HepG2 (cell line): ENCODE measurements at regions not wholly inside any gene's neighbourhood (a gene's known extent, or its start where the extent isn't known, plus 50 kb on each side); places are given as distances from the start of the nearest gene placed in this dataset.

Experiments used
- ATAC-seq: fragments of 200-7000 bp; cut with Tn5 transposase; 3 replicates; pipeline ENCODE4 v1.9.1; 2020; ENCODE audit warnings: mild to moderate bottlenecking, moderate library complexity
- BruUV-seq: library from RNA; stranded (reverse); fragments of 400-500 nt; replicated peaks from 2 replicates; lab custom pipeline; 2021; lab: Mats Ljungman, UMichigan
- CTCF ChIA-PET: fragments of 300-600 bp; formaldehyde crosslinking; extraction: SDS; loops from one replicate; lab custom pipeline; 2021; ENCODE audit warnings: low total read pairs, inconsistent platforms, low intra/inter-chr PET ratio; lab: Yijun Ruan, JAX
- POLR2A ChIA-PET: fragments of 350-600 bp; sonication (Branson Sonifier 250); formaldehyde crosslinking; loops from one replicate; lab custom pipeline; 2020; ENCODE audit warnings: antibody characterized with exemption, inconsistent platforms; lab: Yijun Ruan, JAX
- DNase-seq: peaks from one replicate; pipeline ENCODE4 v3.0.0-alpha.2; 2015; ENCODE audit warnings: low spot score
- FAIRE-seq: peaks from 3 replicates; lab custom pipeline; 2011; peaks lifted over from hg19 to GRCh38; lab: Jason Lieb, UNC
- H2AFZ ChIP-seq: one replicate; pipeline ENCODE4 v1.6.1; 2011; ENCODE audit warnings: low read length, inconsistent platforms
- H3K27ac ChIP-seq: fragments of 300-600 bp; 3 replicates; pipeline ENCODE4 v1.8.0; 2011; ENCODE audit warnings: mixed run types, mild to moderate bottlenecking, mixed read lengths, low read length, inconsistent platforms; ENCODE audit not compliant: insufficient read depth; ENCODE audit errors: extremely low read length
- H3K27me3 ChIP-seq, 2 experiments: fragments of 200-600 bp in 1 of 2; 2 replicates in 1 of 2; 3 replicates in 1 of 2; pipeline versions ENCODE4 v1.6.0 to v1.8.0; 2011; ENCODE audit warnings: low read length in 2 of 2, mild to moderate bottlenecking in 2 of 2, moderate library complexity in 2 of 2, inconsistent platforms in 1 of 2; ENCODE audit not compliant: insufficient read depth in 2 of 2, control insufficient read depth in 1 of 2
- H3K36me3 ChIP-seq, 2 experiments: fragments of 200-600 bp in 1 of 2; replicated peaks in 1 of 2; 2 replicates in 1 of 2; 3 replicates in 1 of 2; pipeline versions ENCODE4 v1.5.1 to v1.8.0; 2011; ENCODE audit warnings: low read length in 2 of 2, inconsistent platforms in 1 of 2; ENCODE audit not compliant: insufficient read depth in 2 of 2, control insufficient read depth in 1 of 2
- H3K4me1 ChIP-seq: 2 replicates; pipeline ENCODE4 v1.5.1; 2012; ENCODE audit warnings: low read length, inconsistent platforms; ENCODE audit not compliant: insufficient read depth
- H3K4me2 ChIP-seq: 2 replicates; pipeline ENCODE4 v1.6.0; 2011; ENCODE audit warnings: low read depth, low read length, inconsistent platforms
- H3K4me3 ChIP-seq, 3 experiments: fragments of 200-600 bp in 1 of 3; sonication (generic), shearing (Covaris generic) in 1 of 3; replicated peaks in 1 of 3; 2 replicates each; pipeline ENCODE4 v1.5.1; 2011 to 2016; ENCODE audit warnings: low read length in 3 of 3, inconsistent platforms in 2 of 3, low read depth in 2 of 3, mild to moderate bottlenecking in 2 of 3, control low read depth in 1 of 3, mixed read lengths in 1 of 3; ENCODE audit not compliant: insufficient read depth in 1 of 3
- H3K79me2 ChIP-seq: one replicate; pipeline ENCODE4 v1.6.1; 2011; ENCODE audit warnings: low read length, inconsistent platforms; ENCODE audit not compliant: insufficient read depth
- H3K9ac ChIP-seq: 2 replicates; pipeline ENCODE4 v1.6.0; 2011; ENCODE audit warnings: mild to moderate bottlenecking, low read depth, low read length, inconsistent platforms; ENCODE audit not compliant: insufficient read depth
- H3K9me3 ChIP-seq: 2 replicates; pipeline ENCODE4 v1.5.1; 2012; ENCODE audit warnings: mild to moderate bottlenecking, low read length
- H4K20me1 ChIP-seq: 2 replicates; pipeline ENCODE4 v1.6.0; 2011; ENCODE audit warnings: inconsistent platforms, mild to moderate bottlenecking, low read length, moderate library complexity; ENCODE audit not compliant: insufficient read depth
- ATF5 ChIP-seq: sonication (generic); formaldehyde crosslinking; IDR thresholded peaks from 2 replicates; pipeline ENCODE4 v1.4.0; 2020; ENCODE audit warnings: mild to moderate bottlenecking, low read depth, missing genetic modification reagents
- ATF7-NPFF ChIP-seq: sonication (generic); formaldehyde crosslinking; IDR thresholded peaks from 2 replicates; pipeline ENCODE4 v1.8.1; 2023; ENCODE audit warnings: mild to moderate bottlenecking, low read depth, missing genetic modification reagents, moderate library complexity
- CHCHD3 ChIP-seq: sonication (generic); formaldehyde crosslinking; IDR thresholded peaks from 2 replicates; pipeline ENCODE4 v1.8.0; 2022; ENCODE audit warnings: mild to moderate bottlenecking, missing genetic modification reagents, moderate library complexity
- CREB1 ChIP-seq, 2 experiments: fragments of 450-650 bp in 1 of 2; IDR thresholded peaks; 2 replicates each; pipeline ENCODE4 v1.6.1; 2016 to 2017; ENCODE audit warnings: control low read depth in 1 of 2, mild to moderate bottlenecking in 1 of 2, missing compliant biosample characterization in 1 of 2, missing genetic modification characterization in 1 of 2
- ETV5 ChIP-seq: IDR thresholded peaks from 2 replicates; pipeline ENCODE4 v1.6.1; 2018; ENCODE audit warnings: missing biosample characterization, missing genetic modification reagents, inconsistent platforms, borderline replicate concordance
- JARID2 ChIP-seq: sonication (generic); formaldehyde crosslinking; IDR thresholded peaks from 2 replicates; pipeline ENCODE4 v1.8.1; 2023; ENCODE audit warnings: missing genetic modification reagents, inconsistent platforms; ENCODE audit not compliant: insufficient replicate concordance
- MAX ChIP-seq: IDR thresholded peaks from 2 replicates; pipeline ENCODE4 v1.6.1; 2012; ENCODE audit warnings: inconsistent platforms
- MED1 ChIP-seq: sonication (generic); formaldehyde crosslinking; IDR thresholded peaks from 2 replicates; pipeline ENCODE4 v1.4.0; 2020; ENCODE audit warnings: missing genetic modification reagents
- MEF2D ChIP-seq: sonication (generic); formaldehyde crosslinking; IDR thresholded peaks from 2 replicates; pipeline ENCODE4 v1.5.1; 2020; ENCODE audit warnings: mild to moderate bottlenecking, missing genetic modification reagents
- MTA1 ChIP-seq: sonication (generic); formaldehyde crosslinking; IDR thresholded peaks from 2 replicates; pipeline ENCODE4 v1.4.0; 2020; ENCODE audit warnings: missing genetic modification reagents, mild to moderate bottlenecking, borderline replicate concordance
- ZFAT ChIP-seq: sonication (generic); formaldehyde crosslinking; conservative IDR thresholded peaks from 2 replicates; pipeline ENCODE4 v1.8.1; 2023; ENCODE audit warnings: missing genetic modification reagents, inconsistent platforms
- ZNF136 ChIP-seq: sonication (generic); formaldehyde crosslinking; IDR thresholded peaks from 2 replicates; pipeline ENCODE4 v1.8.1; 2022; ENCODE audit warnings: low read depth, mild to moderate bottlenecking, moderate library complexity, missing genetic modification reagents
- ZNF232 ChIP-seq: sonication (generic); formaldehyde crosslinking; IDR thresholded peaks from 2 replicates; pipeline ENCODE4 v1.4.0; 2020; ENCODE audit warnings: missing genetic modification reagents, borderline replicate concordance
- ZNF557 ChIP-seq: sonication (generic); formaldehyde crosslinking; IDR thresholded peaks from 2 replicates; pipeline ENCODE4 v1.4.0; 2020; ENCODE audit warnings: missing genetic modification reagents
- ZNF720 ChIP-seq: sonication (generic); formaldehyde crosslinking; IDR thresholded peaks from 2 replicates; pipeline ENCODE4 v1.4.0; 2020; ENCODE audit warnings: missing genetic modification reagents
- ZSCAN22 ChIP-seq: sonication (generic); formaldehyde crosslinking; IDR thresholded peaks from 2 replicates; pipeline ENCODE4 v1.4.0; 2020; ENCODE audit warnings: mild to moderate bottlenecking, missing genetic modification reagents
- ZZZ3 ChIP-seq: sonication (generic); formaldehyde crosslinking; IDR thresholded peaks from 2 replicates; pipeline ENCODE4 v1.4.0; 2020; ENCODE audit warnings: missing genetic modification reagents, mild to moderate bottlenecking, borderline replicate concordance
- WGBS: methylation state at CpG from one replicate; pipeline ENCODE4 v1.1.6; 2017; ENCODE audit warnings: low lambda C conversion rate; 5-methylcytosine and 5-hydroxymethylcytosine counted together
- in situ Hi-C: cut with HindIII; loops from 2 replicates; pipeline ENCODE4 v1.10.0; 2017; ENCODE audit warnings: low pct_unique_long_range_greater_than_20kb; ENCODE audit not compliant: extremely low pct_ligation_motif_present
- intact Hi-C: fragments of 100-400 bp; cut with micrococcal nuclease; formaldehyde crosslinking; loops from one replicate; pipeline ENCODE4 v1.10.0; 2022; ENCODE audit not compliant: unreplicated experiment

- peaks cover 2% of the 10 kb centered on the region for H3K4me1 ChIP-seq
- in situ Hi-C loops, result no loop called here
- no peak for ATAC-seq
- DNase-seq, result no peak
- H3K4me3 ChIP-seq, result no peak overlapping the region
- H3K27ac ChIP-seq, result no peak overlapping the region
- H3K27me3 ChIP-seq, result no peaks in the 10 kb centered on the region
- POLR2A ChIA-PET, result no interaction called here
- TF ChIP-seq ZNF232 (CRISPR knock-in tag) (peak; percentile 99), ZNF136 (CRISPR knock-in tag) (no peak)
- TF ChIP-seq, all 625 proteins: peak for 1
- no peak for FAIRE-seq
- Histone ChIP-seq H3K79me2 (peaks cover 57% of the 10 kb centered on the region), H3K9me3 (no peaks in the 10 kb centered on the region), H3K4me2 (no peak overlapping the region), H2AFZ (no peak overlapping the region), H4K20me1 (peaks cover 48% of the 10 kb centered on the region), H3K9ac (no peak overlapping the region), H3K36me3 (peaks cover 15 to 55% of the 10 kb centered on the region in 2 experiments; a peak in 4 of 5 replicates)
- 93% methylated on average over 9 of the region's 9 CpGs for WGBS
- CTCF ChIA-PET, result no interaction called here
- no TSS peak for BruUV-seq
- intact Hi-C loops, result no loop called here
Measured at GRCh38 chr11:71200172-71200716, 52.1 kb downstream of the SHANK2 start.

GRCh38 chr11:71199226-71199820, 53.1 kb downstream of the SHANK2 start:
- POLR2A ChIA-PET, result no interaction called here
- FAIRE-seq, result no peak
- Histone ChIP-seq H2AFZ (no peak overlapping the region), H3K9ac (no peak overlapping the region), H3K9me3 (no peaks in the 10 kb centered on the region), H3K4me2 (no peak overlapping the region), H3K4me3 (no peak overlapping the region), H3K27me3 (no peaks in the 10 kb centered on the region), H3K4me1 (peaks cover 11% of the 10 kb centered on the region), H4K20me1 (peaks cover 40% of the 10 kb centered on the region), H3K36me3 (peaks cover 15 to 59% of the 10 kb centered on the region in 2 experiments; a peak in 4 of 5 replicates), H3K79me2 (peaks cover 56% of the 10 kb centered on the region), H3K27ac (no peak overlapping the region)
- ATAC-seq, result no peak
- in situ Hi-C loops (no loop called here), intact Hi-C loops (no loop called here)
- DNase-seq, result no peak
- CTCF ChIA-PET, result no interaction called here
- BruUV-seq, result no TSS peak
- WGBS, result 89% methylated on average over 16 of the region's 20 CpGs
- no peak for TF ChIP-seq CREB1 (IDR thresholded peaks at IDR 0.05)
- no peak for TF ChIP-seq CREB1 (CRISPR knock-in tag; IDR thresholded peaks at IDR 0.05)
- no peak for TF ChIP-seq ETV5 (CRISPR knock-in tag)
- no peak for TF ChIP-seq ATF7-NPFF
- TF ChIP-seq MEF2D (CRISPR knock-in tag), result no peak
- no peak for TF ChIP-seq MAX
- TF ChIP-seq MED1 (CRISPR knock-in tag), result no peak
- TF ChIP-seq ZNF720 (CRISPR knock-in tag), result no peak
- no peak for TF ChIP-seq ZSCAN22 (CRISPR knock-in tag)
- no peak for TF ChIP-seq ZFAT (CRISPR knock-in tag)
- no peak for TF ChIP-seq MTA1
- no peak for TF ChIP-seq CHCHD3
- no peak for TF ChIP-seq JARID2
- no peak for TF ChIP-seq ZNF557 (CRISPR knock-in tag)
- no peak for TF ChIP-seq ATF5 (CRISPR knock-in tag)
- no peak for TF ChIP-seq ZZZ3 (CRISPR knock-in tag)
